GM12865 (cell line): ENCODE measurements at regions not wholly inside any gene's neighbourhood (a gene's known extent, or its start where the extent isn't known, plus 50 kb on each side); places are given as distances from the start of the nearest gene placed in this dataset.

Experiments used
- DNase-seq: peaks from one replicate; pipeline ENCODE4 v3.0.0; 2010; ENCODE audit warnings: low read depth
- H3K4me3 ChIP-seq: 2 replicates; pipeline ENCODE4 v1.5.1; 2011; ENCODE audit warnings: mild to moderate bottlenecking, low read depth, low read length, control low read depth
- CTCF ChIP-seq: IDR thresholded peaks from 2 replicates; pipeline ENCODE4 v1.5.1; 2011; ENCODE audit warnings: low read length, control low read depth, low read depth, inconsistent platforms; ENCODE audit not compliant: insufficient read depth; ENCODE audit errors: missing control alignments

- no peak overlapping the region for H3K4me3 ChIP-seq
- TF ChIP-seq CTCF, result no peak
- DNase-seq, result no peak
Observed at GRCh38 chr9:30982301-30982700, 1402.1 kb upstream of the ACO1 start.

- no peak for TF ChIP-seq CTCF
- H3K4me3 ChIP-seq, result no peak overlapping the region
- no peak for DNase-seq
Observed at GRCh38 chr9:30995956-30996738, 1388.3 kb upstream of the ACO1 start.

GRCh38 chr9:30996761-30997160 is 1387.7 kb upstream of the ACO1 start:
- H3K4me3 ChIP-seq, result no peak overlapping the region
- TF ChIP-seq CTCF, result no peak
- DNase-seq, result no peak

GRCh38 chr9:30997291-30997690 is 1387.2 kb upstream of the ACO1 start:
- TF ChIP-seq CTCF, result no peak
- no peak overlapping the region for H3K4me3 ChIP-seq

GRCh38 chr9:31005086-31005665 is 1379.3 kb upstream of the ACO1 start:
- TF ChIP-seq CTCF, result no peak
- no peak for DNase-seq
- no peak overlapping the region for H3K4me3 ChIP-seq

More at GRCh38 chr9:30997291-30997690, 1387.2 kb upstream of the ACO1 start:
- DNase-seq, result no peak

- no peak for DNase-seq
- TF ChIP-seq CTCF, result no peak
Observed at GRCh38 chr9:31013371-31013770, 1371.1 kb upstream of the ACO1 start.

More at GRCh38 chr9:31013371-31013770, 1371.1 kb upstream of the ACO1 start:
- H3K4me3 ChIP-seq, result no peak overlapping the region
